AG09319 (cell line): ENCODE measurements at regions not wholly inside any gene's neighbourhood (a gene's known extent, or its start where the extent isn't known, plus 50 kb on each side); places are given as distances from the start of the nearest gene placed in this dataset.

Experiments used
- DNase-seq: peaks from one replicate; pipeline ENCODE4 v3.0.0-alpha.2; 2010; ENCODE audit warnings: low read depth; ENCODE audit errors: extremely low read depth
- TF ChIP-seq, protein P1 (sequence below): IDR thresholded peaks from 2 replicates; pipeline ENCODE4 v1.5.1; 2011; ENCODE audit warnings: low read depth, mild to moderate bottlenecking, inconsistent platforms, low read length, moderate library complexity

- DNase-seq, result peak; percentile 57
- TF ChIP-seq, protein P1, sequence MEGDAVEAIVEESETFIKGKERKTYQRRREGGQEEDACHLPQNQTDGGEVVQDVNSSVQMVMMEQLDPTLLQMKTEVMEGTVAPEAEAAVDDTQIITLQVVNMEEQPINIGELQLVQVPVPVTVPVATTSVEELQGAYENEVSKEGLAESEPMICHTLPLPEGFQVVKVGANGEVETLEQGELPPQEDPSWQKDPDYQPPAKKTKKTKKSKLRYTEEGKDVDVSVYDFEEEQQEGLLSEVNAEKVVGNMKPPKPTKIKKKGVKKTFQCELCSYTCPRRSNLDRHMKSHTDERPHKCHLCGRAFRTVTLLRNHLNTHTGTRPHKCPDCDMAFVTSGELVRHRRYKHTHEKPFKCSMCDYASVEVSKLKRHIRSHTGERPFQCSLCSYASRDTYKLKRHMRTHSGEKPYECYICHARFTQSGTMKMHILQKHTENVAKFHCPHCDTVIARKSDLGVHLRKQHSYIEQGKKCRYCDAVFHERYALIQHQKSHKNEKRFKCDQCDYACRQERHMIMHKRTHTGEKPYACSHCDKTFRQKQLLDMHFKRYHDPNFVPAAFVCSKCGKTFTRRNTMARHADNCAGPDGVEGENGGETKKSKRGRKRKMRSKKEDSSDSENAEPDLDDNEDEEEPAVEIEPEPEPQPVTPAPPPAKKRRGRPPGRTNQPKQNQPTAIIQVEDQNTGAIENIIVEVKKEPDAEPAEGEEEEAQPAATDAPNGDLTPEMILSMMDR, result no peak
These were observed 246.5 kb downstream of the SYK start for GRCh38 chr9:91047993-91048607.

- TF ChIP-seq, protein P1, result no peak
- no peak for DNase-seq
These were observed 247.1 kb downstream of the SYK start for GRCh38 chr9:91048749-91049148.

DNA sequence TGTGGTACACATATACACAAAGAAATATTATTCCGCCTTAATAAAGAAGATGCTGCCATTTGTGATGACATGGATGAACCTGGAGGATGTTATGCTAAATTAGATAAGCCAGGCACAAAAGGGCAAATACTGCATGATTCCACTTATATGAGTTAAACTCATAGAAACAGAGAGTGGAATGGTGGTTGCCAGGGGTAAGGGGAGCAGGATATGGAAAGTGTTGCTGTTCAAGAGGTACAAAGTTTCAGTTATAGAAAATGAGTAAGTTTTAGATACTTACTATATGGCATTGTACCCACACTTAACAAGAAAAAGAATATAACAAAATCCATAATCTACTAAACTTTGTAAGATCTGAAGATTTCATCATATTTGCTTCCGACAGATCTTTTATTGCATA lies 252.2 kb downstream of the SYK start:
- no peak for DNase-seq
- TF ChIP-seq, protein P1, result no peak

- no peak for DNase-seq
- TF ChIP-seq, protein P1, result no peak
These were observed 254.2 kb downstream of the SYK start for GRCh38 chr9:91055845-91056244.

GRCh38 chr9:91056486-91056885 lies 254.9 kb downstream of the SYK start:
- TF ChIP-seq, protein P1, result no peak
- no peak for DNase-seq

- TF ChIP-seq, protein P1, result no peak
- no peak for DNase-seq
These were observed 255.3 kb downstream of the SYK start for GRCh38 chr9:91056917-91057316.

- TF ChIP-seq, protein P1, result no peak
- no peak for DNase-seq
These were observed 258.1 kb downstream of the SYK start for GRCh38 chr9:91059713-91060112.
